H1 (cell line): ENCODE measurements at regions not wholly inside any gene's neighbourhood (a gene's known extent, or its start where the extent isn't known, plus 50 kb on each side); places are given as distances from the start of the nearest gene placed in this dataset.
"Not testable (repeated sequence)": the region's sequence is repeated elsewhere in the genome, so short reads cannot be mapped to it uniquely, and the experiment has no call there.

Experiments used
- CTCF ChIA-PET: fragments of 300-600 bp; sonication (Branson Sonifier 250); formaldehyde crosslinking; loops from one replicate; lab custom pipeline; 2021; ENCODE audit not compliant: partially characterized antibody; lab: Charles Lee
- POLR2A ChIA-PET: fragments of 300-600 bp; sonication (Branson Sonifier 250); formaldehyde crosslinking; loops from one replicate; lab custom pipeline; 2021; ENCODE audit warnings: inconsistent platforms; ENCODE audit not compliant: partially characterized antibody; lab: Charles Lee
- DNase-seq, 2 experiments: peaks; one replicate each; pipeline versions ENCODE4 v3.0.0 to v3.0.0-alpha.2; 2010 to 2022; ENCODE audit warnings: low spot score in 2 of 2, low read depth in 1 of 2, mixed read lengths in 1 of 2
- FAIRE-seq: peaks from 2 replicates; lab custom pipeline; 2011; peaks lifted over from hg19 to GRCh38; lab: Jason Lieb, UNC
- H2AFZ ChIP-seq: 2 replicates; pipeline ENCODE4 v1.8.1; 2012; ENCODE audit warnings: low read length, inconsistent platforms
- H2AK5ac ChIP-seq: 2 replicates; pipeline ENCODE4 v1.6.1; 2013; ENCODE audit warnings: low read depth, low read length
- H2BK120ac ChIP-seq: replicated peaks from 2 replicates; pipeline ENCODE3; 2013; ENCODE audit warnings: low read depth, low read length, inconsistent platforms
- H2BK12ac ChIP-seq: 2 replicates; pipeline ENCODE4 v1.6.1; 2013; ENCODE audit warnings: low read depth, low read length
- H2BK15ac ChIP-seq: 2 replicates; pipeline ENCODE4 v1.6.1; 2013; ENCODE audit warnings: low read length
- H2BK20ac ChIP-seq: 2 replicates; pipeline ENCODE4 v1.6.1; 2013; ENCODE audit warnings: low read length
- H2BK5ac ChIP-seq: 2 replicates; pipeline ENCODE4 v1.6.1; 2013; ENCODE audit warnings: low read depth, low read length
- H3K14ac ChIP-seq: 2 replicates; pipeline ENCODE4 v1.6.1; 2013; ENCODE audit warnings: inconsistent platforms; ENCODE audit not compliant: insufficient read length
- H3K18ac ChIP-seq: 2 replicates; pipeline ENCODE4 v1.6.1; 2013; ENCODE audit warnings: low read length; ENCODE audit errors: extremely low read depth
- H3K23ac ChIP-seq: 2 replicates; pipeline ENCODE4 v1.6.1; 2013; ENCODE audit warnings: inconsistent platforms; ENCODE audit not compliant: insufficient read length
- H3K23me2 ChIP-seq: 2 replicates; pipeline ENCODE4 v1.6.1; 2013; ENCODE audit warnings: low read depth, low read length
- H3K27ac ChIP-seq: 2 replicates; pipeline ENCODE4 v1.6.1; 2011; ENCODE audit warnings: low read depth, low read length, inconsistent platforms
- H3K27me3 ChIP-seq, 4 experiments: replicated peaks in 1 of 4; 1 replicate in 1 of 4; 2 replicates in 3 of 4; pipeline versions ENCODE4 v1.6.1 to v1.8.1; 2011 to 2013; ENCODE audit warnings: low read length in 3 of 4, mild to moderate bottlenecking in 3 of 4, inconsistent platforms in 2 of 4, mixed read lengths in 2 of 4, moderate library complexity in 1 of 4; ENCODE audit not compliant: control insufficient read depth in 3 of 4, insufficient read depth in 3 of 4; ENCODE audit errors: extremely low read depth in 1 of 4
- H3K36me3 ChIP-seq, 4 experiments: 2 replicates each; pipeline versions ENCODE4 v1.6.1 to v1.8.1; 2011 to 2013; ENCODE audit warnings: mild to moderate bottlenecking in 4 of 4, low read length in 3 of 4, moderate library complexity in 2 of 4, control low read depth in 1 of 4, inconsistent platforms in 1 of 4; ENCODE audit not compliant: insufficient read depth in 4 of 4, control insufficient read depth in 2 of 4
- H3K4ac ChIP-seq: replicated peaks from 2 replicates; pipeline ENCODE3; 2013; ENCODE audit warnings: low read length, low read depth, mixed read lengths, inconsistent platforms; ENCODE audit not compliant: insufficient read length
- H3K4me1 ChIP-seq, 4 experiments: replicated peaks in 1 of 4; 1 replicate in 1 of 4; 2 replicates in 3 of 4; pipeline versions ENCODE4 v1.6.1 to v1.8.1; 2011 to 2013; ENCODE audit warnings: low read length in 3 of 4, inconsistent platforms in 2 of 4, mixed read lengths in 1 of 4; ENCODE audit not compliant: insufficient read depth in 4 of 4, control insufficient read depth in 3 of 4
- H3K4me2 ChIP-seq, 2 experiments: 2 replicates each; pipeline versions ENCODE4 v1.6.1 to v1.8.1; 2011 to 2013; ENCODE audit warnings: low read depth in 2 of 2, low read length in 2 of 2, control low read depth in 1 of 2, inconsistent platforms in 1 of 2, mild to moderate bottlenecking in 1 of 2; ENCODE audit not compliant: insufficient read depth in 1 of 2
- H3K4me3 ChIP-seq, 4 experiments: fragments of 200-600, 300-600 bp in 1 of 4; sonication (generic), shearing (Covaris generic), sonication (Bioruptor Twin) in 1 of 4; 2 replicates each; pipeline versions ENCODE4 v1.5.1 to v1.8.1; 2011 to 2016; ENCODE audit warnings: low read length in 4 of 4, low read depth in 3 of 4, control low read depth in 2 of 4, inconsistent platforms in 2 of 4, mild to moderate bottlenecking in 2 of 4, mixed read lengths in 1 of 4, moderate library complexity in 1 of 4; ENCODE audit not compliant: insufficient read depth in 2 of 4; ENCODE audit errors: extremely low read depth in 1 of 4
- H3K56ac ChIP-seq: replicated peaks from 2 replicates; pipeline ENCODE3; 2013; ENCODE audit warnings: low read depth, mild to moderate bottlenecking, mixed read lengths, low read length, inconsistent platforms; ENCODE audit not compliant: insufficient read length
- H3K79me1 ChIP-seq: 2 replicates; pipeline ENCODE4 v1.6.1; 2013; ENCODE audit warnings: low read depth, low read length, control low read depth
- H3K79me2 ChIP-seq, 2 experiments: 2 replicates each; pipeline versions ENCODE4 v1.6.1 to v1.8.1; 2012 to 2013; ENCODE audit warnings: low read length in 2 of 2, mild to moderate bottlenecking in 2 of 2, inconsistent platforms in 1 of 2; ENCODE audit not compliant: insufficient read depth in 2 of 2, control insufficient read depth in 1 of 2
- H3K9ac ChIP-seq, 4 experiments: replicated peaks in 1 of 4; 1 replicate in 1 of 4; 2 replicates in 3 of 4; pipeline versions ENCODE4 v1.6.1 to v1.8.1; 2011 to 2013; ENCODE audit warnings: low read depth in 3 of 4, low read length in 3 of 4, control low read depth in 2 of 4, mild to moderate bottlenecking in 2 of 4, moderate library complexity in 2 of 4, inconsistent platforms in 1 of 4; ENCODE audit errors: extremely low read depth in 1 of 4
- H3K9me3 ChIP-seq, 2 experiments: 2 replicates each; pipeline versions ENCODE4 v1.6.1 to v1.8.1; 2012 to 2013; ENCODE audit warnings: mild to moderate bottlenecking in 2 of 2, moderate library complexity in 2 of 2, control low read depth in 1 of 2, inconsistent platforms in 1 of 2, low read depth in 1 of 2, low read length in 1 of 2, mixed read lengths in 1 of 2; ENCODE audit not compliant: insufficient read depth in 2 of 2
- H4K20me1 ChIP-seq, 2 experiments: replicated peaks in 1 of 2; 2 replicates each; pipeline versions ENCODE3 to v1.8.1; 2011 to 2013; ENCODE audit warnings: inconsistent platforms in 2 of 2, low read length in 2 of 2, mild to moderate bottlenecking in 1 of 2; ENCODE audit not compliant: insufficient read depth in 2 of 2, control insufficient read depth in 1 of 2
- H4K5ac ChIP-seq: 2 replicates; pipeline ENCODE4 v1.6.1; 2013; ENCODE audit warnings: low read length, low read depth, mixed read lengths, inconsistent platforms; ENCODE audit not compliant: insufficient read length
- H4K8ac ChIP-seq: 2 replicates; pipeline ENCODE4 v1.8.0; 2013; ENCODE audit warnings: mild to moderate bottlenecking, moderate library complexity, low read length, inconsistent platforms; ENCODE audit not compliant: insufficient read depth; ENCODE audit errors: extremely low read depth
- H4K91ac ChIP-seq: replicated peaks from 2 replicates; pipeline ENCODE3; 2013; ENCODE audit warnings: low read length, mixed read lengths, inconsistent platforms; ENCODE audit not compliant: insufficient read length
- WGBS, 2 experiments: shearing (Covaris generic) in 1 of 2; methylation state at CpG; one replicate each; pipeline versions ENCODE4 v1.1.6 to v1.1.7; 2013 to 2015; ENCODE audit warnings: low lambda C conversion rate in 2 of 2, mixed read lengths in 2 of 2, inconsistent platforms in 1 of 2, low coverage in 1 of 2, missing lambda C conversion rate in 1 of 2; ENCODE audit not compliant: insufficient replicate concordance in 2 of 2, insufficient coverage in 1 of 2, insufficient read length in 1 of 2; ENCODE audit errors: extremely low coverage in 1 of 2, missing lambda C conversion rate in 1 of 2; 5-methylcytosine and 5-hydroxymethylcytosine counted together

DNA sequence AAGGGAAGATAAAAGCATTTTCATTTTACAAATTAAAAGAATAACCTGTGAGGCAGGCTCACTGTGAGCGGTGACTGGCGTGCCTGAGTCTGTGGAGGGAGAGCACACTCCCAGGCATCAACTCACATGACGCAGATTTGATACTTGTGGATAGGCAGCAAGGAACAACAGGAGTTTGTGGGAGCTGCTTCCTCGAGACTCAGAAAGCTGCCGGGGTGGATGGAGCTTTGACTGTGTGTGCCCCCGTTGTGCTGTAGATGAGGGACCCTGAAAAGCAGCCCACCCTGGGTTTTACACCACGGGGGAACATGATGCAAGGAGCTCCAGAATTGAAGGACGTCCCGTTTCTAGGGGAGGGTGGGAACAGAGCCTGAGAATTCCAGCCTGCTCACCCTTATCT lies 764.3 kb upstream of the TPTE start:
- H3K79me2 ChIP-seq, H3K36me3 ChIP-seq, H3K9ac ChIP-seq, H2AFZ ChIP-seq, FAIRE-seq, H3K23ac ChIP-seq, H2BK5ac ChIP-seq, H3K27me3 ChIP-seq, H3K18ac ChIP-seq, H3K14ac ChIP-seq, H2BK20ac ChIP-seq, H3K4me1 ChIP-seq, H3K79me1 ChIP-seq, CTCF ChIA-PET, H4K5ac ChIP-seq, H3K27ac ChIP-seq, H4K20me1 ChIP-seq, H4K8ac ChIP-seq, H3K56ac ChIP-seq, DNase-seq, H3K4me2 ChIP-seq, H2BK120ac ChIP-seq, H3K4ac ChIP-seq, POLR2A ChIA-PET, H3K23me2 ChIP-seq, H3K4me3 ChIP-seq, H4K91ac ChIP-seq, H2AK5ac ChIP-seq, H2BK12ac ChIP-seq, H2BK15ac ChIP-seq: not testable (repeated sequence)
- peaks cover 72 to 80% of the 10 kb centered on the region in 2 experiments for H3K9me3 ChIP-seq
- 90% methylated on average over 7 of the region's 9 CpGs; no CpG with 5 or more reads in 1 of the 2 experiments for WGBS, 2 experiments

DNA sequence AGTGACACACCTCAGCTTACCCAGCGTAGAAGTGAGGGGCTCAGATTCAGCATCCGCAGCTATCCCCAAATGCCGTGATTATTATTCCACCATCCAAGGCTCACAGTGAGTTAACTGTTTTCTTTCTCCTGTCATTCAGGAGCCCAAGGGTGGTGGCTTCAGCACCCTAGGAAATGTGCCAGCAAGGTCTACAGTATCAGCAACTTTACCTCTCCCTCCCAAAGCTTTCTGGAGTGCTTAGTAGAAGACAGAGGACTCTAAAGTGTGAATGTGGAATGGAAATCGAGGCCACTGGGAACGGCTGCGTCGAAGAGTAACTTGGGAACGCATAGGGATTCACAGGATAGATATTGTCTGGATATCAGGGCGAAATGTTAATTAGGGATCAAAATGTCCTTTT lies 763.8 kb upstream of the TPTE start:
- H3K27me3 ChIP-seq, H2AK5ac ChIP-seq, H4K91ac ChIP-seq, H4K8ac ChIP-seq, CTCF ChIA-PET, H3K56ac ChIP-seq, H3K23ac ChIP-seq, H2BK5ac ChIP-seq, H3K18ac ChIP-seq, FAIRE-seq, H3K4me2 ChIP-seq, H4K20me1 ChIP-seq, H3K79me1 ChIP-seq, H3K36me3 ChIP-seq, H2BK120ac ChIP-seq, H4K5ac ChIP-seq, H3K79me2 ChIP-seq, H3K4ac ChIP-seq, H2BK12ac ChIP-seq, DNase-seq, H3K27ac ChIP-seq, H3K23me2 ChIP-seq, H3K9ac ChIP-seq, H3K4me1 ChIP-seq, H2BK15ac ChIP-seq, H2BK20ac ChIP-seq, H3K4me3 ChIP-seq, H2AFZ ChIP-seq, POLR2A ChIA-PET, H3K14ac ChIP-seq: not testable (repeated sequence)
- H3K9me3 ChIP-seq = peaks cover 72 to 80% of the 10 kb centered on the region in 2 experiments
- 87% methylated on average over 9 of the region's 9 CpGs; no CpG with 5 or more reads in 1 of the 2 experiments for WGBS, 2 experiments
